A673 (cell line): ENCODE measurements at regions not wholly inside any gene's neighbourhood (a gene's known extent, or its start where the extent isn't known, plus 50 kb on each side); places are given as distances from the start of the nearest gene placed in this dataset.

ENCODE experiments used
- EZH2 ChIP-seq: fragments of 200-600 bp; sonication (generic); IDR thresholded peaks from 2 replicates; pipeline ENCODE4 v1.6.1; 2017; ENCODE audit warnings: borderline replicate concordance, low read depth, mild to moderate bottlenecking, mixed read lengths, antibody characterized with exemption, low read length; ENCODE audit not compliant: poor library complexity, severe bottlenecking
- TF ChIP-seq, protein P1 (sequence below): fragments of 300-800, 200-600 bp; sonication (generic); conservative IDR thresholded peaks from 2 replicates; pipeline ENCODE4 v1.5.1; 2017; ENCODE audit warnings: low read depth, mild to moderate bottlenecking, antibody characterized with exemption, low read length, moderate library complexity, mixed read lengths

DNA sequence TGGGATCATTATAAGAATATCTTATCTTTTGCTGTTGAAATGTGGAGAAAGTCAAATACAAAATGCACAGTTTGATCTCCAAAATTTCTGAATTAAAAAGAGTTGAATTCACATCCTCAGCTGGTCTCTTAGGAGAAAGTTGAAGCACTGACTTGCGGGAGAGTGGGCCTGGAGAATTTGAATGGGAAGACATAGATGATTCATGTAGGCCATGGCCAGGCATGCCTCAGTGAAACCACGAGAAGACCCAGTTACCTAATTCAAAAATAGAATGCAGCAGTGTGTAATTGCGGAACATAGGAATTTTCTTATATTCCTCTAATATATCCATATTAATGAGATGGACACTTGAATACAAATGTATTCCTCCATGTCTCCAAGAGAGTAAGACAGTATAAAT, 53.0 kb upstream of the DTNBP1 start:
- TF ChIP-seq, protein P1, sequence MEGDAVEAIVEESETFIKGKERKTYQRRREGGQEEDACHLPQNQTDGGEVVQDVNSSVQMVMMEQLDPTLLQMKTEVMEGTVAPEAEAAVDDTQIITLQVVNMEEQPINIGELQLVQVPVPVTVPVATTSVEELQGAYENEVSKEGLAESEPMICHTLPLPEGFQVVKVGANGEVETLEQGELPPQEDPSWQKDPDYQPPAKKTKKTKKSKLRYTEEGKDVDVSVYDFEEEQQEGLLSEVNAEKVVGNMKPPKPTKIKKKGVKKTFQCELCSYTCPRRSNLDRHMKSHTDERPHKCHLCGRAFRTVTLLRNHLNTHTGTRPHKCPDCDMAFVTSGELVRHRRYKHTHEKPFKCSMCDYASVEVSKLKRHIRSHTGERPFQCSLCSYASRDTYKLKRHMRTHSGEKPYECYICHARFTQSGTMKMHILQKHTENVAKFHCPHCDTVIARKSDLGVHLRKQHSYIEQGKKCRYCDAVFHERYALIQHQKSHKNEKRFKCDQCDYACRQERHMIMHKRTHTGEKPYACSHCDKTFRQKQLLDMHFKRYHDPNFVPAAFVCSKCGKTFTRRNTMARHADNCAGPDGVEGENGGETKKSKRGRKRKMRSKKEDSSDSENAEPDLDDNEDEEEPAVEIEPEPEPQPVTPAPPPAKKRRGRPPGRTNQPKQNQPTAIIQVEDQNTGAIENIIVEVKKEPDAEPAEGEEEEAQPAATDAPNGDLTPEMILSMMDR, result no peak
- TF ChIP-seq EZH2, result no peak
